COLO668 (cell line): ENCODE measurements at regions not wholly inside any gene's neighbourhood (a gene's known extent, or its start where the extent isn't known, plus 50 kb on each side); places are given as distances from the start of the nearest gene placed in this dataset.

Experiments
- DNase-seq: peaks from one replicate; lab custom pipeline; 2025; ENCODE audit not compliant: unreplicated experiment; lab: John Stamatoyannopoulos, UW

DNA sequence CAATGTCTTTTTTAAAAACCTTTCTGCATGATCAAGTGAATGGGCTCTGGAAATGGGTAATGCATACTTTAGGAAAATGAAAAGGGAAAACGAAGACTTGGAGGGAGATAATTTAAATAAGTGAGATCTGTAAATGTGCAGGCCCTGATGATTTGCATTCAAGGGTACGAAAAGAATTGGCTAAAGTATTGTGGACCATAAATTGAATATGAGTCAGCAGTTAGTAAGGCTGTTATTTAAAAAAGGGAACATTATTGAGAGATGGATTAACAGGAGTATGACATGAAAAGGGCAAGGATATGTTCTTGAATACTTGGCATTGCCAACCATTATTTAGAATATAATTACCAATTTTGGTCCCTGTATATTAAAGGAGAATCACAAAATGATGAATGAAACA, 125.5 kb downstream of the GPAT3 start:
- DNase-seq = no peak

DNA sequence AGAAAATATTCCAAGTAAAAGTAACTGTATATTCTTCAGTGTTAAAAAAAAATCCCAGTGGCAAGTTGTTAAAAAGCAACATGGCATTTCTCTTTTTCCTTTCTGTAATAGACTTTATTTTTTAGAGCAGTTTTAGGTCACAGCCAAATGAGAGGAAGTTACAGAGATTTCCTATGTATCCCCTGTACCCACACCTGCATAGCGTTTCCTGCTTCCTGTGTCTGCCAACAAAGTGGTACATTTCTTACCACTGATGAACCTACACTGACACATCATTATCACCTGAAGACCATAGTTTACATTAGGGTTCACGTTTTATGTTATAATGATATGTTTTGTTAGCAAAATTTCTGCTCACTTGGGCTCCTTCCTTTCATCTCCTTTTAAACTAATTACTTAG, 124.7 kb downstream of the GPAT3 start:
- no peak for DNase-seq

DNA sequence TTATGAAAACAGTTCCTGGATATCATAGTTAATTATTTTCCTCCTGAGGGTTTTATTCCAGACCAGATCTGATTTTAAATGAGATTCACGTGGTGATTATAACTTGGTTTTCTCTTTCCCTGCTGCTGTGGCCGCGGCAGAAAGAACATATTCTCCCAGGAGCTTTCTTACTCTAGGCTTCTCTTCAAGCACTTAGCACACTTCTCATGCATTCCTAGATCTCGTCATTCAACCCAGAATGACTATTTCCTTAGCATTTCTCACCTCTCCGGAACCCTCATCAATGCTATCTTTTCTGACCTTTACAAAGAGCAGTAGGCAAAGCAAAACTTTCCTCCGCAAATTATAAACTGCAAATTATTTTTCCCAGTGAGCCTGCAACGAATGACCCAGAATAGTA, 122.9 kb downstream of the GPAT3 start:
- no peak for DNase-seq

DNA sequence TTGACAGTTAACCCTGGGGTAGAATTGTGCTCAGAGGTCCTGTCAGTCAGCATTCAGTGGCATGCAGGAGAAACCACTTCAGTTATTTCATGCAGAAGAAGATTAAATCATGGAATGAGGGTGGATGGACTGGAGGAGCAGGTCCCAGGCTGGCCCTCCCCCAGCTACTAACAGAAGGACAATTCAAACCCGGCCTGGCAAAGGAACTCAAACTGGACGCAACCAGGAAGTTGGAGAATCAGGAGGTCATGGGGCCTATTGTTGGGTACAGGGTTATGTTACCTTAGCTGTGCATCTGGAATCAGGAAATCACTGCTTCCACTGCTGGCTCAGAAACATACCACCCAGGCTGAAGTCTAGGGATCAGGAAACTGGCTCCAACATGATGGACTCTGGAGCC, 121.4 kb downstream of the GPAT3 start:
- DNase-seq = no peak
